AG10803 (cell line): ENCODE measurements at regions not wholly inside any gene's neighbourhood (a gene's known extent, or its start where the extent isn't known, plus 50 kb on each side); places are given as distances from the start of the nearest gene placed in this dataset.

ENCODE experiments used
- DNase-seq: peaks from one replicate; pipeline ENCODE4 v3.0.0; 2010; ENCODE audit warnings: low read depth
- H3K4me3 ChIP-seq: 2 replicates; pipeline ENCODE4 v1.5.1; 2011; ENCODE audit warnings: mild to moderate bottlenecking, low read length, control low read depth
- CTCF ChIP-seq: conservative IDR thresholded peaks from 2 replicates; pipeline ENCODE4 v1.5.1; 2011; ENCODE audit warnings: mild to moderate bottlenecking, low read length, control low read depth, inconsistent platforms

- H3K4me3 ChIP-seq = no peak overlapping the region
- no peak for DNase-seq
- TF ChIP-seq CTCF = no peak
Observed at GRCh38 chr6:66210964-66211363, 503.9 kb upstream of the EYS start.

- DNase-seq = no peak
- TF ChIP-seq CTCF = no peak
- no peak overlapping the region for H3K4me3 ChIP-seq
Observed at GRCh38 chr6:66200390-66200789, 493.4 kb upstream of the EYS start.

GRCh38 chr6:66199171-66199570 lies 492.1 kb upstream of the EYS start:
- no peak for DNase-seq
- H3K4me3 ChIP-seq = no peak overlapping the region
- TF ChIP-seq CTCF = no peak

GRCh38 chr6:66198062-66198624 lies 491.1 kb upstream of the EYS start:
- H3K4me3 ChIP-seq = no peak overlapping the region
- DNase-seq = no peak
- TF ChIP-seq CTCF = no peak

GRCh38 chr6:66190858-66191257 lies 483.8 kb upstream of the EYS start:
- TF ChIP-seq CTCF = no peak
- no peak overlapping the region for H3K4me3 ChIP-seq
- no peak for DNase-seq

GRCh38 chr6:66189915-66190314 lies 482.9 kb upstream of the EYS start:
- H3K4me3 ChIP-seq = no peak overlapping the region
- TF ChIP-seq CTCF = no peak
- DNase-seq = no peak

GRCh38 chr6:66186756-66187155 lies 479.7 kb upstream of the EYS start:
- TF ChIP-seq CTCF = no peak
- H3K4me3 ChIP-seq = no peak overlapping the region
- DNase-seq = no peak
